HT-29 (cell line): ENCODE measurements at regions not wholly inside any gene's neighbourhood (a gene's known extent, or its start where the extent isn't known, plus 50 kb on each side); places are given as distances from the start of the nearest gene placed in this dataset.
A peak's percentile ranks its signal among the peaks of the same experiment; 100 is the strongest.
"Not testable (repeated sequence)": the region's sequence is repeated elsewhere in the genome, so short reads cannot be mapped to it uniquely, and the experiment has no call there.

Experiments
- DNase-seq: peaks from one replicate; pipeline ENCODE4 v3.0.0-alpha.2; 2015; ENCODE audit warnings: low spot score

DNA sequence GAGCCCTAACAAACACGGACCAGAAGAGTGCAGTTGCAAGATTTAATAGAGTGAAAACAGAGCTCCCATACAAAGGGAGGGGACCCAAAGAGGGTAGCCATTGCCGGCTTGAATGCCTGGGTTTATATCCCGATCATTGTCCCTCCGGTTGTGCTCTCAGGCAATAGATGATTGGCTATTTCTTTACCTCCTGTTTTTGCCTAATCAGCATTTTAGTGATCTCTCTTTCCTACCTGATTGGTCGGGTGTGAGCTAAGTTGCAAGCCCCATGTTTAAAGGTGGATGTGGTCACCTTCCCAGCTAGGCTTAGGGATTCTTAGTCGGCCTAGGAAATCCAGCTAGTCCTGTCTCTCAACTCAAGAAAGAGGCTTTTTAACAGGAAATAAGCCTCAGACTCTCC, 186.9 kb upstream of the TBX22 start:
- DNase-seq = not testable (repeated sequence)

DNA sequence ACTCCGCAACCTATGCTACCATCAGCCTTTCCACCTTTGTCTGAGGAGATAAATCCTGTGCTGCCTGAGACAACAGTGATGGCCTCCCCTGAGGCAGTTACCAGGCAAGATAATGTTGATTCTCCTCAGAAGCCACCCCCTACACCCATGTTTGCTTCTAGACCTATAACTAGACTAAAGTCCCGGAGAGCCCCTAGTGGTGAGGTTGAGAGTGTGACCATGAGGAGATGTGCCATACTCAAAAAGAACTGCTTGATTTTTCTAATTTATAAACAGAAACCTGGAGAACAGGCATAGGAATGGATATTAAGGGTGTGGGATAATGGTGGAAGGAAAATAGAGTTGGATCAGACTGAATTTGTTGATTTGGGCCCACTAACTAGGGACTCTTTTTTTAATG, 164.4 kb upstream of the TBX22 start:
- DNase-seq = peak; percentile 4

DNA sequence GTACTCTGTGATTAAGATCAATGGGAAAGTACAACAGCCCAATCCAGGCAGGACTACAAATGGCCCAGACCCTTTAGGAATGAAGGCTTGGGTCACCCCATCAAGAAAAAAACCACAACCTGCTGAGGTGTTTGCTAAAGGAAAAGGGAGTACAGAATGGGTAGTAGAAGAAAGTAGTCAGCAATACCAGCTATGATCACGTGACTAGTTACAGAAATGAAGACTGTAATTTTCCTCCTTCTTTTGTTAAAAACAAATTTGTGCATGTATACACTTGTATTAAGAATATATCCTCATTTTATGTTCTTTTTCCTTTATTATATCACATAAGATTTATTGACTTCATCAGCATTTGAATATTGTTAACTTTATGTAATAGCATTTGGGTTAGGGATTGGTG, 160.1 kb upstream of the TBX22 start:
- no peak for DNase-seq
